Liver (tissue), 8 donors: ENCODE measurements at regions not wholly inside any gene's neighbourhood (a gene's known extent, or its start where the extent isn't known, plus 50 kb on each side); places are given as distances from the start of the nearest gene placed in this dataset.

Experiments used
- DNase-seq: peaks from one replicate; pipeline ENCODE4 v3.0.0-alpha.2; 2017; ENCODE audit warnings: low spot score
- H3K27ac ChIP-seq, 2 donors: one replicate each; pipeline ENCODE4 v1.7.0; 2013; ENCODE audit warnings: inconsistent platforms in 2 of 2, low read length in 2 of 2, control low read depth in 1 of 2, low read depth in 1 of 2, mild to moderate bottlenecking in 1 of 2
- H3K27me3 ChIP-seq, 4 donors: one replicate each; pipeline versions ENCODE4 v1.6.1 to v1.7.0; 2013; ENCODE audit warnings: low read length in 3 of 4, inconsistent platforms in 1 of 4, mild to moderate bottlenecking in 1 of 4, moderate library complexity in 1 of 4; ENCODE audit not compliant: control insufficient read depth in 4 of 4, insufficient read depth in 4 of 4
- H3K36me3 ChIP-seq, 4 donors: one replicate each; pipeline versions ENCODE4 v1.6.1 to v1.7.0; 2013; ENCODE audit warnings: low read length in 3 of 4, mild to moderate bottlenecking in 3 of 4, low read depth in 1 of 4, moderate library complexity in 1 of 4; ENCODE audit not compliant: control insufficient read depth in 4 of 4, insufficient read depth in 3 of 4
- H3K4me1 ChIP-seq, 4 donors: one replicate each; pipeline versions ENCODE4 v1.6.1 to v1.7.0; 2013; ENCODE audit warnings: low read length in 3 of 4, mild to moderate bottlenecking in 3 of 4, moderate library complexity in 1 of 4; ENCODE audit not compliant: control insufficient read depth in 4 of 4, insufficient read depth in 4 of 4
- H3K4me3 ChIP-seq, 3 donors: one replicate each; pipeline versions ENCODE4 v1.6.1 to v1.7.0; 2013; ENCODE audit warnings: low read length in 3 of 3, control low read depth in 1 of 3, low read depth in 1 of 3, mild to moderate bottlenecking in 1 of 3
- H3K9ac ChIP-seq, 2 donors: one replicate each; pipeline ENCODE4 v1.7.0; 2013; ENCODE audit warnings: low read length in 2 of 2, mild to moderate bottlenecking in 2 of 2, moderate library complexity in 2 of 2, control low read depth in 1 of 2, low read depth in 1 of 2
- H3K9me3 ChIP-seq, 4 donors: one replicate each; pipeline versions ENCODE4 v1.6.1 to v1.7.0; 2013; ENCODE audit warnings: low read length in 3 of 4; ENCODE audit not compliant: control insufficient read depth in 4 of 4
- ATF3 ChIP-seq: IDR thresholded peaks from 2 replicates; pipeline ENCODE4 v1.6.1; 2016; ENCODE audit warnings: antibody characterized with exemption
- FOXA1 ChIP-seq: IDR thresholded peaks from 2 replicates; pipeline ENCODE4 v1.6.1; 2016; ENCODE audit warnings: antibody characterized with exemption
- FOXA2 ChIP-seq: IDR thresholded peaks from 2 replicates; pipeline ENCODE4 v1.6.1; 2016; ENCODE audit warnings: antibody characterized with exemption
- GABPA ChIP-seq, 2 donors: IDR thresholded peaks in 1 of 2; conservative IDR thresholded peaks in 1 of 2; 2 replicates each; pipeline ENCODE4 v1.6.1; 2016; ENCODE audit warnings: antibody characterized with exemption in 2 of 2, mild to moderate bottlenecking in 1 of 2, moderate library complexity in 1 of 2
- HNF4A ChIP-seq, 2 donors: conservative IDR thresholded peaks; 2 replicates each; pipeline ENCODE4 v1.6.1; 2016; ENCODE audit warnings: antibody characterized with exemption in 2 of 2, mild to moderate bottlenecking in 2 of 2
- NR2F2 ChIP-seq: IDR thresholded peaks from 2 replicates; pipeline ENCODE4 v1.6.1; 2016; ENCODE audit warnings: antibody characterized with exemption
- RAD21 ChIP-seq, 2 donors: IDR thresholded peaks; 2 replicates each; pipeline ENCODE4 v1.6.1; 2016; ENCODE audit warnings: antibody characterized with exemption in 2 of 2, mild to moderate bottlenecking in 2 of 2
- RXRA ChIP-seq, 2 donors: IDR thresholded peaks; 2 replicates each; pipeline ENCODE4 v1.6.1; 2017 to 2018; ENCODE audit warnings: antibody characterized with exemption in 2 of 2, mild to moderate bottlenecking in 1 of 2
- SP1 ChIP-seq: IDR thresholded peaks from 2 replicates; pipeline ENCODE4 v1.6.1; 2018; ENCODE audit warnings: antibody characterized with exemption, mild to moderate bottlenecking
- YY1 ChIP-seq: IDR thresholded peaks from 2 replicates; pipeline ENCODE4 v1.6.1; 2016; ENCODE audit warnings: antibody characterized with exemption, mild to moderate bottlenecking
- ZBTB33 ChIP-seq: IDR thresholded peaks from 2 replicates; pipeline ENCODE4 v1.6.1; 2016; ENCODE audit warnings: antibody characterized with exemption
- WGBS: extraction: QIAGEN DNeasy Blood & Tissue Kit; methylation state at CpG from one replicate; pipeline ENCODE4 v1.1.7; 2013; 5-methylcytosine and 5-hydroxymethylcytosine counted together
- TF ChIP-seq, protein P1 (sequence below): fragments of 150-350 bp; IDR thresholded peaks from 2 replicates; pipeline ENCODE4 v1.5.1; 2017; ENCODE audit warnings: improper control_type of control experiment, low read depth, low read length; ENCODE audit not compliant: missing input control
- donor health status: healthy.
- donor health status: healthy.
- donor health status: healthy.
- donor health status: healthy.
- donor health status: healthy.

DNA sequence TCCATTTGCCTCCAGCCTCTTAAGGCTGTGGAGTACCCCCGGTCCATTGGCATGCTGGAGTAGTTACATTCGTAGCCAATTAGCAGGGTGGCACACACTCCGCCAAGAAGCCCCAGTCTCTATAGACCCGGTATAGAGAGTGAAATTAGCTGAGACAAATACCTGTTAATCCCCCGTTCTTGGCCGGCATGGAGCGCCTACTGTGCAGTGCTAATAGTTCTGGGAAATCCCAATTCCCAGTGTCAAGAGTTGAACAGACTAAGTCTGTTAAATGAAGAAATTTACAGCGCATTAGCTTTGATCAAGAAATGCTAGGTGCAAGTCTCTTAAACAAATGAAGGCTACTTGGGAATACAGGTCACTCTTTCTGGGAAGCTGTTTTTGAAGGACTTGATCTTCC lies 127.8 kb upstream of the ARX start:
- WGBS: 73% methylated on average over 8 of the region's 8 CpGs
- no peak for DNase-seq

GRCh38 chrX:25141684-25142083 lies 125.9 kb upstream of the ARX start:
- H3K4me3 ChIP-seq: no peak overlapping the region
- no peaks in the 10 kb centered on the region for H3K36me3 ChIP-seq
- H3K9me3 ChIP-seq: no peaks in the 10 kb centered on the region
- no peak overlapping the region for H3K27ac ChIP-seq
- 80% methylated on average over 1 of the region's 1 CpG for WGBS
- no peaks in the 10 kb centered on the region for H3K4me1 ChIP-seq
- H3K27me3 ChIP-seq: no peaks in the 10 kb centered on the region
- TF ChIP-seq, protein P1, sequence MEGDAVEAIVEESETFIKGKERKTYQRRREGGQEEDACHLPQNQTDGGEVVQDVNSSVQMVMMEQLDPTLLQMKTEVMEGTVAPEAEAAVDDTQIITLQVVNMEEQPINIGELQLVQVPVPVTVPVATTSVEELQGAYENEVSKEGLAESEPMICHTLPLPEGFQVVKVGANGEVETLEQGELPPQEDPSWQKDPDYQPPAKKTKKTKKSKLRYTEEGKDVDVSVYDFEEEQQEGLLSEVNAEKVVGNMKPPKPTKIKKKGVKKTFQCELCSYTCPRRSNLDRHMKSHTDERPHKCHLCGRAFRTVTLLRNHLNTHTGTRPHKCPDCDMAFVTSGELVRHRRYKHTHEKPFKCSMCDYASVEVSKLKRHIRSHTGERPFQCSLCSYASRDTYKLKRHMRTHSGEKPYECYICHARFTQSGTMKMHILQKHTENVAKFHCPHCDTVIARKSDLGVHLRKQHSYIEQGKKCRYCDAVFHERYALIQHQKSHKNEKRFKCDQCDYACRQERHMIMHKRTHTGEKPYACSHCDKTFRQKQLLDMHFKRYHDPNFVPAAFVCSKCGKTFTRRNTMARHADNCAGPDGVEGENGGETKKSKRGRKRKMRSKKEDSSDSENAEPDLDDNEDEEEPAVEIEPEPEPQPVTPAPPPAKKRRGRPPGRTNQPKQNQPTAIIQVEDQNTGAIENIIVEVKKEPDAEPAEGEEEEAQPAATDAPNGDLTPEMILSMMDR: no peak
- TF ChIP-seq SP1: no peak
- no peak for TF ChIP-seq HNF4A (conservative IDR thresholded peaks at IDR 0.05)
- TF ChIP-seq RXRA (IDR thresholded peaks at IDR 0.05): no peak
- TF ChIP-seq ZBTB33: no peak
- no peak for TF ChIP-seq YY1
- no peak for TF ChIP-seq FOXA1
- no peak for TF ChIP-seq RAD21 (IDR thresholded peaks at IDR 0.05)
- no peak for TF ChIP-seq NR2F2
- no peak for TF ChIP-seq ATF3
- H3K9ac ChIP-seq: no peak overlapping the region
- no peak for DNase-seq

More for the DNA sequence above, 127.8 kb upstream of the ARX start:
- Histone ChIP-seq H3K36me3 (no peaks in the 10 kb centered on the region), H3K27ac (no peak overlapping the region), H3K27me3 (no peaks in the 10 kb centered on the region), H3K9ac (no peak overlapping the region), H3K4me1 (no peaks in the 10 kb centered on the region), H3K4me3 (no peak overlapping the region), H3K9me3 (no peaks in the 10 kb centered on the region)
- TF ChIP-seq HNF4A (conservative IDR thresholded peaks at IDR 0.05): no peak
- no peak for TF ChIP-seq ATF3

GRCh38 chrX:25131055-25131454 lies 115.3 kb upstream of the ARX start:
- Histone ChIP-seq H3K4me3 (no peak overlapping the region), H3K27ac (no peak overlapping the region), H3K9ac (no peak overlapping the region), H3K27me3 (no peaks in the 10 kb centered on the region), H3K4me1 (no peaks in the 10 kb centered on the region), H3K9me3 (no peaks in the 10 kb centered on the region), H3K36me3 (no peaks in the 10 kb centered on the region)
- TF ChIP-seq HNF4A (conservative IDR thresholded peaks at IDR 0.05) (no peak), FOXA2 (no peak), GABPA (IDR thresholded peaks at IDR 0.05 in 1 of 2, conservative IDR thresholded peaks at IDR 0.05 in 1 of 2) (no peak)
- no peak for DNase-seq
